GM19372 (cell line): ENCODE measurements at regions not wholly inside any gene's neighbourhood (a gene's known extent, or its start where the extent isn't known, plus 50 kb on each side); places are given as distances from the start of the nearest gene placed in this dataset.

Experiments used
- ATAC-seq: cut with Tn5 transposase; IDR thresholded peaks from one replicate; pipeline ENCODE4 v1.9.1; 2021; ENCODE audit warnings: mild to moderate bottlenecking, low read depth, moderate library complexity; ENCODE audit not compliant: unreplicated experiment

- ATAC-seq: no peak
Observed at GRCh38 chr9:80077059-80077458, 505.3 kb downstream of the TLE4 start.

- no peak for ATAC-seq
Observed at GRCh38 chr9:80076162-80076561, 504.4 kb downstream of the TLE4 start.

GRCh38 chr9:80074439-80074838 is 502.7 kb downstream of the TLE4 start:
- ATAC-seq: no peak

- ATAC-seq: no peak
Observed at GRCh38 chr9:80072451-80072850, 500.7 kb downstream of the TLE4 start.

- ATAC-seq: peak; percentile 52
Observed at GRCh38 chr9:80070071-80070742, 498.4 kb downstream of the TLE4 start.

GRCh38 chr9:80066931-80067330 is 495.2 kb downstream of the TLE4 start:
- ATAC-seq: no peak

- ATAC-seq: no peak
Observed at GRCh38 chr9:80062567-80062966, 490.8 kb downstream of the TLE4 start.

GRCh38 chr9:80061940-80062339 is 490.2 kb downstream of the TLE4 start:
- ATAC-seq: no peak

GRCh38 chr9:80061096-80061495 is 489.3 kb downstream of the TLE4 start:
- no peak for ATAC-seq

- no peak for ATAC-seq
Observed at GRCh38 chr9:80059979-80060378, 488.2 kb downstream of the TLE4 start.

- ATAC-seq: no peak
Observed at GRCh38 chr9:80059191-80059590, 487.4 kb downstream of the TLE4 start.

- ATAC-seq: no peak
Observed at GRCh38 chr9:80052830-80053229, 481.1 kb downstream of the TLE4 start.

GRCh38 chr9:80049096-80049782 is 477.5 kb downstream of the TLE4 start:
- ATAC-seq: no peak

GRCh38 chr9:80046481-80046880 is 474.7 kb downstream of the TLE4 start:
- ATAC-seq: no peak

GRCh38 chr9:80041821-80042220 is 470.1 kb downstream of the TLE4 start:
- ATAC-seq: no peak

GRCh38 chr9:80040457-80040856 is 468.7 kb downstream of the TLE4 start:
- no peak for ATAC-seq

- no peak for ATAC-seq
Observed at GRCh38 chr9:80030801-80031200, 459.0 kb downstream of the TLE4 start.

GRCh38 chr9:80028501-80028900 is 456.7 kb downstream of the TLE4 start:
- ATAC-seq: no peak

- no peak for ATAC-seq
Observed at GRCh38 chr9:80025796-80026520, 454.2 kb downstream of the TLE4 start.

GRCh38 chr9:80025131-80025530 is 453.4 kb downstream of the TLE4 start:
- no peak for ATAC-seq

GRCh38 chr9:80020530-80020929 is 448.8 kb downstream of the TLE4 start:
- ATAC-seq: no peak

GRCh38 chr9:80020056-80020455 is 448.3 kb downstream of the TLE4 start:
- no peak for ATAC-seq
